Pulmonary artery endothelial cell (primary cell): ENCODE measurements at regions not wholly inside any gene's neighbourhood (a gene's known extent, or its start where the extent isn't known, plus 50 kb on each side); places are given as distances from the start of the nearest gene placed in this dataset.

Experiments
- DNase-seq: peaks from one replicate; pipeline ENCODE4 v3.0.0-alpha.2; 2011; ENCODE audit warnings: low read depth, low spot score

DNA sequence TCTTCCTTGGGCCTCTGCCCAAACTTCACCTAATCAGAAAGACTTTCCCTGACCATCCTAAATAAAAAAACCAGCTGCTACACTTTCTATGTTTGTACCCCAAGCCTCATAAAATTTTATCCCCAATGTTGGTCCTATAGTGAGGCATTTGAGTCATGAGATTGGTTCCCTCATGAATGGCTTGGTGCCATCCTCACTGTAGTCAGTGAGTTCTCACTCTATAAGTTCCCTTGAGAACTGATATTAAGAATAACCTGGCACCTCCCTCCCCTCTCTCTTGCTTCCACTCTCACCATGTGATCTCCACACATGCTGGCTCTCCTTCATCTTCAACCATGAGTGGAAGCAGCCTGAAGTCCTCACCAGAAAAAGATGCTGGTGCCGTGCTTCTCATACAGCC is 316.9 kb upstream of the PRDM1 start:
- no peak for DNase-seq

DNA sequence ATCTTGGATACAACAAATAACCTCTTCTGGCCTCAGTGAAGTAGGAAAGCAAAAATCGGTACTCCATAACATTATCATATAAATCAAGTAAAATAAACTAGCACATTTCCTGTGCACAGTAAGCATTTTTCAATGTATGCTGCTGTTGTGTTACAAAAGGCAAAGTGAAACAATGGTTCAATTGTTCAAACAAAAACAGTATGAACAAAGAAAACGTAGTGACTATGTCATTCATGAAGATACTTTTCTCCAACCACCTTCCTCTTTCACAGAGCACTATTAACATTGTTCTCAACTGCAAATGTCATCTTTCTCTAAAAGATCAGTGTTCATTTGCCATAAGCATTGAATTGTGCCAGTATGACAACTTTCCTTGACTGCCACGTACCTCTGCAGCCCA is 318.6 kb upstream of the PRDM1 start:
- DNase-seq = no peak

DNA sequence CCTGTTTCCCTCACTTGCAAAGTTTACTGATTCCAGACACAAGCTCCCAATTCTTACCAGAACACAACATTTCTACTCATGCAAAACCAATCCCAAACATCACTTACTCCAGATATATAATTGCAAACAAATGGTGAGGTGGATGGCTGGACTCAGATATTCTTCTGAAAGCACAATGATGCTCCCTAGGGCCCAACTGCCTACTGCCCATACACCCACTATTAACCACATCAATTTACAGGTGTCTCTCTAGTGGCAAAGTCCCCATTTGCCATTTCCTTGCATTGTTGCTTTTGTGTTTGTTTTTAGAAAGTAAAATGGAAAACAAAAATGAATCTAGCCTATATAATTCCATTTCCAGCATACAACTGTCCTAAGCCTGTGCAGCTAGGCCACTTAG is 320.9 kb upstream of the PRDM1 start:
- DNase-seq = no peak

DNA sequence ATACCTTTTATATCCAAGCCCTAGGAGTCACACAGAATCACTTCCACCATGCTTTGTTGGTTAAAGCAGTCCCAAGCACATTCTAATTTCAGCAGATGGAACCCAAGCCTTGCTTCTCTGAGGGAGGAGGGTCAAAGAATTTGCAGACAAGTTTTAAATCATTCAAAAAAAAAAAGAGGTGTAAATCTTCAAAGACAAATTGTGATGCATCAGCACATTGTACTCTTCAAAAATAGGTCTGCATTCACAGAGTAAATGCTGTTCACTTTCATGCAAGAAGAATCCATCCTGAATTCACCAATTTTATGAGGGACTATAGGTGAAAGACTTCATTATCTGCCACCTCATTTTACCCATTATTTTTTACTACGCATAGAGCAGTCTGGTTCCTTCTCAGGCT is 321.8 kb upstream of the PRDM1 start:
- DNase-seq = no peak

DNA sequence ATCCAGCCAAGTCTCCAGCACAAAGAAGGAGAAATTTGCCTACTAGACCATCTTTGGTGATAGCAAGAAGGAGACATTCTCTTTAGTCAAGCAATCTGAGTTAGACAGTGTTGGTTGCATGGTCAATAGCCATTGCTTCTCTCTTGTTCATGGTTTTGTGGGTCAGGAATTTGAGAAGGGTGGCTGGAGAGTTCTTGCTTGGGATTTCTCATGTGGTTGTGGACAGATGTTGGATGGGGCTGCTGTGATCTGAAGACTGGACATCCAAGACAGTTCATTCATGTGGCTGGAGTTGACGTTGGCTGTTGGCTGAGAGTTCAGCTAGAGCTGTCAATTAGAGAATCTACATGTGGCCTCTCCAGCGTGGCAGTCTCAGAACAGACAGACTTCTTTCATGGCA is 322.3 kb upstream of the PRDM1 start:
- DNase-seq = no peak

DNA sequence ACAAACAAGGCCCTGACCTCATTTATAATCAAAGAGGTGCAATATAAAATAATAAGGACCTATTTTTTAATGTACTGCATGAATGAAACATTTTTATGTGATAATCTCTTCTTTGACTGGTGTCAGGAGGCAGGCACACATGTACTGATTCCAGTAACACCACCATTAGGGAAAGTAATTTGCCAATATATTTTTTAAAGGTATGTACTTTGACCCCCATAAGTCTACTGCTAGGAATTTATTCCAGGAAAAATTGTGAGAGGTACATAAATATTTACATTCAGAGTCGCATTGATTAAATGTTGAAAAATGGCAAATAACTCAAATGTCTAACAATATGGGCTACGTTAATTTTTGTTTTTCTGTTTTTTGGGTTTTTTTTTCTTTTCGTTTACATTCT is 325.4 kb upstream of the PRDM1 start:
- no peak for DNase-seq

DNA sequence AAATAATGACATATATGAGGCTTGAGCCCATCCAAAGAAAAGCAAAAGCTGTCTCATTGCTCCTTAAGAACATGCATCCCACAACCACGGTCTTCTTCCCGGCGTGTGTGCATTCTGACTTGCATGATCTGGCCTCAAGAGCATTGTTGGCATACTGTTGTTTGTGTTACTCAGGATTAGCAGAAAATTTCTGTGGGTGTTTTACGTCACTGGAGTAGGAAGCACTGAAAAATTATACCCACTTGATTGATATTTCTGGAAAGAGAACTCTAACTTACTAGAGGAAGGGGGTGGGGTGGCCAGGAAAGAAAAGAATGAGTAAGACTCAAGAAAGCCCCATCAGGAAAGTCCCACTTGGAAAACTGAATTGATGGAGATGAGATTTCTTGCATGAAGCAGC is 326.2 kb upstream of the PRDM1 start:
- DNase-seq = no peak

DNA sequence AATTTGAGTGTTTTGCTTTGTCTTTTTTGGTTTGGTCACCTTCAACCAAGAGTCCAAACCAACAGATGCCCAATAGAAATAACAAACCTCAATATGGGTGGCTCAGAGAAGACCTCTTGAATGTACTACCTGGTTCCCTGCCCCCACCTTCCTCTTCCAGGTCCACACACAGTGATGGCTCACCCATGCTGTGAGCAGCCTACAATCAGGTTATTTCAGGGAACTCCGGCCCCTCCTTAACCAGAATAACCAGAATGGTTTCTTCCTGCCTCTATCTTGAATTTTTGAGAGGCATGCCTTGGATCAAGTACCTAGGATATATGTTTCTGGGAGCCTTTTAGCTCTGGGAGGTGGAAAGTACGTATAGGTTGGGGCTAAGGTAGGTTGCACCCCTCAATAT is 327.1 kb upstream of the PRDM1 start:
- no peak for DNase-seq

DNA sequence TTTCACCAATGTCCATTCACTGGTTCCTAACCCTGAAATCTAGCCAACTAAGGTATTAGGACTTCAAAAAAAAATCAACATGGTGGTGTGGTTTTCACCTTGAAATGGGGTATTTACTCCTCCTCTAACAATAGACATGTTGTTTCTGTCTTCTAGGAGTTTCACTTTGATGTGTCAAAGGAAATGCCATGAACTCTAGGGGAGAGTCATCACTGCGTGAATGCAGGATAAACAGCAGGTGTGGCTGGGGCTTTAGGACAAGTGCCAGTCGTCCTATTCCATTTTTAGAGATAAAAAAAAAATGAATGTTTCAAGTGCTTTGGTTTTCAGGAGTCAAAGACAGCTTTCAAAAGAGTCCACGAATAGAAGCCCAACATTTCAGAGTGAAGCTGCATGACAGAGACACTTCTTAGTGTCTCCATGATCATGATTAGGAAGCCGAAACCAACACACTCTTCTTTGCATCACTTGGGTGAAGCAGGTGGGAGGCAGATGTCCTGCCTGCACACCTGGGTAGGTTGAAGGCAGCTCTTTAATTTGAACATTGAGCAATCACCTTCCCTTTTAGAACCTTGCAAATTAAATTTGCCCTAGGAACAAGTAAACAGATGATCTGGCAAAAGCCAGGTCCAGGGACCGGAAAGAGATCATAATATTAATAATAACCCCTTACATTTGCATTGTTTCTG is 328.5 kb upstream of the PRDM1 start:
- no peak for DNase-seq

DNA sequence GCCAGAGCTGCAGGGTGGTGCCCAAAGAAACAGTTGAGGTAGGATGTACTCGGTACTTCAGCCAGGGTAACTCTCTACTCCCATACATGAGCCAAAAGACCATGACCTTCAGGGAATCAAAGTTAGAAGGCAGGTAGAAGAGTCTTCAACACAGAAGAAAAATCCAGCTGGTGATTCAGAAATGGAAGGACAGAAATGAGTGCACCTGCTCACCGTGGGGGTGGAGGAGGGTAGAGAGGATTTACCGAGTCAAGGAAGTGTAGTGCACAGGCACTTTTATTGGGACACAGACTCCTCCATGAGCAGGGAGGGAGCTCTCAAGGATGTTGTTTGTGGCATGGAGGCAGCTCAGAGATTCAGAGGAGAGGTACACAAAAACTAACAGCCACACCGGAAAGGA is 330.3 kb upstream of the PRDM1 start:
- no peak for DNase-seq

DNA sequence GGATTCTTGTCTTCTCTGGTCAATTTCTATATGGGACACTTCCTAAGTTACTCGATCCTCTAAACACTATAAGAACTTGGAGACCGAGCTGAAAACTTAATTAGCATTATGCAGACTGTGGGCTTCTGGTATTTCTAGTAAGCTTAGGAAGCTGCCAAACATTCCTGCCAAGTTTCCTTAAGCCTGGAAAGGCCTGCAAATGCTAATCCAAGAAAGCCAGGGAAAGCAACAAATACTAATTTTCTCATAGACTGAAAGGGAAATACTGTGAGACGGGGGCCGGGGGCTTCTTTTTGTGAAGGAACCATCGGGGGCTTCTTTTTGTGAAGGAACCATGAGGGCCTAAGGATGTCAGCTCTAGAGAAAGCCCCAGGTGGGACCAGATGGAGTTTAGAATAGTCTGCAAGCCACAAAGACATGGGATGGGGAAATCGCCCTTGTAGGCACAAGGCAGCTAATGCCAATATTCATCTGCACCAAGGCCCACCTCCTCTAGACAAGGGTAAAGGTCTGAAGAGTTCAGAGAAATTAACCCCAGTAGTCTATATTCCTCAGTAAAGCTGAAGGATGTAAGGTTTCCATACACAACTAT is 332.4 kb upstream of the PRDM1 start:
- DNase-seq = no peak

DNA sequence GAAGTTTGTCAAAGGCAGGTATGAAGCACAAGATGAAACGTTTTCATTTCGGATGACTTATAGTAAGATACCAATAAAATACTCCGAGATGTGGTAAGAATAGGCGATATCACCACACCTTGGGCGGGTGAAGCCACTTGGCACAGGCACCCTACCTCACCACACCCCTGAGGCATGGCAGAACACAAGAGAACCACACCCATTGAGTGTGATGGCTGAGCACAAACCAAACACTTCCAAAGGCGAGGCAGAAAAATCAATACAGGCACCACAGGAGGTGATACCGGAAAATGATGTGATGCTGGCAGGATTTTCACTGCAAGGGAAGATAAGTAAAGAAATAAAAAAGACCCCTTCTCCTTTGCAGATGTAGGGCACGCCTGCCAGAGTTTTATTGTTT is 332.9 kb upstream of the PRDM1 start:
- DNase-seq = no peak

DNA sequence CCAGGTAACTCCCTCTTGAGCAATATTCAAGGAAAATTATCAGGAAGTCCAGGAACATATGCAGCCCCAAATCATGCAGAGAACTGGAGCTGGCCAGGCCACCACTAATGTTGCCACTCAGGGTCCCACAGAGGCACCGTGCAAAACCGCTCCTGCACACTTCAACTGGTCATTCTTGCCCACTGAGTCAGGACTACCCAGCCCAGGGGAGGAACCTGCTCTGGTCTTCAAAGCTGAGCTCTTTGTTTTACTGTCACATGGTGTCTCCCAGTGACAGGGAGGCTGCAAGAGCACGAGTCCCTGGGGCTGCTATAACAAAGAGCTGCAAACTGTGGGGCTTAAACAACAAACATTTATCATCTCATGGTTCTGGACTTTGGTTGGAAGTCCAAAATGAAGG is 336.0 kb upstream of the PRDM1 start:
- DNase-seq = no peak

DNA sequence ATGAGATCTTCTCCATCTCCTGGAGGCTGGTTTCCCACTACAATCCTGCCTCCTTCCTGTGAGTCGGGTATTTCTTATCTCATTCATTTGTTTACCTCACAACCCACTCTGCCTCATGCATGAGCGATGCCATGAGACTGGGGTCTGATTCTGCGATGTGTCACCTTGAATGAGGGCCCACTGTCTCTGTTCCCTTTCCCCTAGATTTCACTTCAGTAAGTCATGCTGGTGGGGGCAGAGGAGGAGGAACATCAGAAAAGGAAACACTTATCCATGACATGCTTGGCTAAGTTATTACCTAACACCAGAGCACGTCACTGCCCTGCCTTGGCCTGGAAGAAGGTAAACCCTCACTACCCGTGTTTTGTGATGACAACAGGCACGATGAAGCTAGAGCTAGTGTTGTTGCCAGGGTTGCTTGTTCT is 337.4 kb upstream of the PRDM1 start:
- DNase-seq = no peak

DNA sequence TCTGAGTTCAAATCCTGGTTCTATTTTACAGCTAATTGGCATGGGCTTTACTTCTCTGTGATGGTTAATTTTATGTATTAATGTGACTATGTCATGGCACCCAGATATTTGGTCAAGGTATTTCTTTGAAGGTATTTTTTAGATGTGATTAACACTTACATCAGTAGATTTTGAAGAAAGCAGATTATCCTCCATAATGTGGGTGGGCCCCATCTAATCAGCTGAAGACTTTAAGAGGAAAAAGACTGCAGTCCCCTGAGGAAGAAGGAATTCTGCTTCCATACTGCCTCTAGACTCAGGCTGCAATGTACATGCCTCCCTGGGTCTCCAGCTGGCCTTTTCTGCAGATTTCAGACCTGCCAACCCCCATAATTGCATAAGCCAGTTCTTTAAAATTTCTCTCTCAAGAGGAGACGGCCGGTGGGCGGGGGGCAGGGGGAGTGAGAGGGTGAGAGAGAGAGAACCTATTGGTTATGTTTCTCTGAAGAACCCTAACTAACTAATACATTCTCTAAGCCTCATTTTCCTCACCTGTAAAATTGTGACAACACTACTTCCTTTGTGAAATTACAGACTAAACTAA is 338.2 kb upstream of the PRDM1 start:
- no peak for DNase-seq

DNA sequence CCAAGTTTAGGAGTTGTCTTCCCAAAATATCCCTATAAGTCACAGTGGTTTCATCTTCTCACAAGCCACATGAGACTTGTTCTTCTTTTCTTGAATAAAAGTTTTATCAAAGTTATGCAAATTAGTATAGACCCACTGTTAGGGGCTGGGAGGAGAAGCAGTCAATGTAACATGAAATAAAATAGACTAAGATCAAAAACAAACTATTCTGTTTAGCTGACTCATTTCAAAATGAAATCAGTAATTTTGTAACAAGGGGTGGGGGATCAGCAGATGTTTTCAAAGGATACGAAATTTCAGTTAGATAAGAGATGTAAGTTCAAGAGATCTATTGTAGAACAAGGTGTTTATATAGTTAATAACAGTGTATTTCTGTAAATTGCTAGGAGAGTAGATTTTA is 339.6 kb upstream of the PRDM1 start:
- DNase-seq = no peak

DNA sequence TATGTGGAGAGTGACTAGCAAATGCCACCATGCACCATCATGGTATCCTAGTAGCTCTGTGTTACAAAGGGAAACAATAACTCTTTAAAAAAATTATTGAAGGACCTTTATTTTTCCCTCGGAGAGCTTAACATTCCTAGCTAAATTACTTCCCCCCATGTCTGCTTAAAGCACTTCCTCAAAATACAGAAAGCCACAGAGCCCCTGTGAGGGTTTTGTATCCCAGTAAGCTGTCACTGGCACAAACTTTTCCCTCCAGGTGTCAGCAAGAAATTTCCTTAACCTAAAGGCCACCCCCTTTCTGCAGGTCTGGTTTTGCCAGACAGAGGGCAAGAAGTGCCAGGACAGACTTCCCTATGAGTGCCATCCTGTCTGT is 340.0 kb upstream of the PRDM1 start:
- no peak for DNase-seq

DNA sequence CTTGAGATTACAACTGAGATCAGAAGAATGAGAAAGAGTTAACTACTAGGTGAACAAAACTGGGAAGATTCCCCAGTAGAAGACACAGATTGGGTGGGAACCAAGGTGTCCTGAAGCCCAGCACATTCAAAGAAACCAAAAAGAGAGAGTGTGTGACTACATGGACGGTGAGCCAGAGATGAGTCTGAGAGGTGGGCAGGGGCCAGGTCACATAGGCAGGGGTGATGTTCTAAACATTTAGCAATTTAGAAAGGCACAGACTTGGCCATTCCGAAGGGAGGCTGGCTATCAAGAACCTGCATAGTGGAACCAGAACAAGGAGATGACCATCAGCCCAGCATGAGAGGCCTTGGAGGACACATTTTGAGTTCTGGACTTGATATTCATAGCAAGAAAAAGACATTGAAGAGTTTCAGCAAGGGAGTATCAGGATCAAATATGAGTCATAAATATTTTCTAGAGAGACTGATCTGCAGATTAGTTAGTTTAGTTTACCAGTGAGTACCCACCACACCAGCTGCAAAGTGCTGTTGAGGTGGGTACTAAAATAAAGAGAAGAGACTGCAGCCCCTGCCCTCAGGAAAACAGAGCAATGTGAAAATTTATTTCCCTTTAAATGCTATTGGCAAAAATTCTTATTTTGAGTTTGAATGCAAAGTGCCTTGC is 340.5 kb upstream of the PRDM1 start:
- DNase-seq = no peak

DNA sequence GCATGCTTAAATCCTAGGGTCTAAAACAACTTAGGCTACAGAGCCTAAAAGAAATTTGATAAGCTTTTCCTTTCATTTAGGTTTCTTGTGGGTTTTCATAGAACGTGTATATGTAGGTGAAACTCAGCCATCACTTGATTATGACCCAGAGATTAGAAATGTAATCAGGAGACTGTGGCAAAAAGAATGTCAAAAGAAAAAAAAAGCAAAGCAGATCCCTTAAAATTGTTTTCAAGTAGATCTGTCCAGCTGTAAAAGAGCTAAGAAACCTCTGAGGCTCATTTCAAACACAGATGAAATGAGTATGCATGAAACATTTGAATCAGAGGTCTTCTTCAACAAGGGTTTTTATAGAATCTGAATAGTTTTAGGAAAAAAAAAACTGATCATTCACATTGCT is 341.3 kb upstream of the PRDM1 start:
- DNase-seq = no peak

DNA sequence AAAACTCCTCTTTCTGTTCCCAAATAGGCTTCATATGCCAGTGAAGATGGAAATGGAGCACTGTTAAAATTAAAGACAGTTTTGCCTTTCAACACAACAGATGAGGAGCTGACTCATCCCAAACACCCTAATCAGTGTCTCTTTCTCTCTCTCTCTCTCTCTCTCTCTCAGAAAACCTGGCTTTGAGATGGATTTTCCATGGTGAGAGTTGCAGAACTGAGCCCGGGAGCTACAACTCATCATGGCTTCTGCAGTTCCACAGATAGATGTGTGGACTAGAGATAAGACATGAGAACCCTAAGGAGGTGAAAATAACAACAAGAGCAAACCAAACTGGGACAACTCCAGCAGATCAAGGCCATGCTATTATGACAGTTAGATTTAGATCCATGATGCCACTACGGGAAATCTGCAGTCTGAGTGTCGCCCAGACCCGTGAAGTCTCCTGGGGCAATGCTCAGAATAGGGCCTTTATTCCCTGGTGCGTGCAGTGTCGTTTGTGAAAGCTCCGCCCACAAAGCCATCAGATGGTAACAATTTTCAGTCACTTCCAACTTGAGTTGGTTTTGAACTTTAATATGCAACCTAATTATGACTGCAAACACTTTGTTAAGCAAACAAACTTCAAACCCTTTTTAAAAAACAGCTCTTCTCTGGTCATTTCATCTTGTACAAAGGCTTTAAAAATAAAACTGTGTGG is 338.2 kb upstream of the PREP start:
- DNase-seq = no peak

DNA sequence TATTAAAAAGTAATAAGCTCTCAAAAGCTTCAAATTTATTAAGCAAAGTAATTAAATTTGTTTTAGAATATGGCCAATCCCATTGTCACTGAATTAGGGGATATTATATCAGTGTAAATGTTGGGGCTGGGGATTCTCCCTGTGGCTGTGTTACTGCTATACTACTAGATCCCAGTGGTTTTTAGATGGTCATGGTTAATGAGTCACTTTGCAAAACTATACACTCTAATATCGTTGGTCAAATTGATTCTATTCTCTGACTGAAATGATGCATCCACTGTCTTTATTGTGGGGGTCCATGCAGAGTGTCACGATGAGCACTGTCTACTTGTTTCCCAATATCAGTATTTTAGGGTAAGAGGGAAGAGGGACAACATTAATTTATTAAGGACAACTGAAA is 336.9 kb upstream of the PREP start:
- no peak for DNase-seq

DNA sequence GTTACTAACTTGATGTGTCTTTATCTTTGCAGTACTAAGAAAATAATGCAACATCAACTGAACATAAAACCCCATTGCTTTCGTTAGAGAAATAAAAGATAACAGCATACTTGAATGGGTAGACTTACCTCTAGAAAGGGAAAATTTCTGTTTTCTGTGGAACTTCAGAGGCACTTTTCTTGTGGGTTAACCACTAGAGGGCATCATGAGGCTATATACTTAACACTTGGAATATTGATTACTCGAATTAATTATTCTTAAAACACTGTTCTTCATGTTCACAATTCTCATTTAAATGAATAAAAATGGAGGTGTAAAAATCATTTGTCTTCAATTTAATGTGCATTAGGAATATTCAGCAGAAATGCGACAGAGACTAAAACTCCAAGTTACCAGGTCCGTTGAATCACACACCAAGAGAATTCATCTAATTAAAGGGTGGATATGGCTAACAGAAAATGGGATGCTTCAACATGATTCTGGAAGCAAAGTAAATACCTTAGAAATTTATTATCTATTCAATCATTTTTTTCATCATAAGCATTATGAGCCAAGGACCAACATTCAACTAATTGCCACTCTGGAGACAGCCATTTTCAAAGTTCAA is 330.8 kb upstream of the PREP start:
- no peak for DNase-seq
